SU-DHL-6 (cell line): ENCODE measurements at regions not wholly inside any gene's neighbourhood (a gene's known extent, or its start where the extent isn't known, plus 50 kb on each side); places are given as distances from the start of the nearest gene placed in this dataset.

Experiments
- H2AFZ ChIP-seq: fragments of 200-600 bp; sonication (generic); 2 replicates; pipeline ENCODE4 v1.6.1; 2014; ENCODE audit warnings: low read depth, mild to moderate bottlenecking, moderate library complexity, mixed read lengths, antibody characterized with exemption, low read length; ENCODE audit not compliant: severe bottlenecking
- H3F3A ChIP-seq: fragments of 200-600 bp; shearing (Covaris generic); 2 replicates; pipeline ENCODE4 v1.6.0; 2016; ENCODE audit warnings: antibody characterized with exemption, mild to moderate bottlenecking; ENCODE audit not compliant: insufficient read depth
- H3K27ac ChIP-seq: fragments of 200-600 bp; sonication (generic); 2 replicates; pipeline ENCODE4 v1.5.1; 2016; ENCODE audit warnings: low read depth, mild to moderate bottlenecking, low read length, moderate library complexity, mixed read lengths
- H3K27me3 ChIP-seq: fragments of 200-600 bp; sonication (generic), shearing (Covaris generic); 2 replicates; pipeline ENCODE4 v1.6.0; 2014; ENCODE audit warnings: mild to moderate bottlenecking, low read length
- H3K36me3 ChIP-seq: fragments of 200-600 bp; sonication (generic); 2 replicates; pipeline ENCODE4 v1.6.1; 2014; ENCODE audit warnings: mild to moderate bottlenecking, low read length, mixed read lengths
- H3K4me2 ChIP-seq: fragments of 300-600, 200-600 bp; shearing (Covaris generic), sonication (generic); 2 replicates; pipeline ENCODE4 v1.6.0; 2014; ENCODE audit warnings: low read length, low read depth, mild to moderate bottlenecking; ENCODE audit not compliant: poor library complexity, severe bottlenecking
- H3K4me3 ChIP-seq: fragments of 200-600 bp; sonication (generic); 2 replicates; pipeline ENCODE4 v1.5.1; 2014; ENCODE audit warnings: antibody characterized with exemption, low read length, mild to moderate bottlenecking, mixed read lengths; ENCODE audit not compliant: insufficient read depth, poor library complexity, severe bottlenecking
- H3K79me2 ChIP-seq: fragments of 200-600 bp; sonication (generic); 2 replicates; pipeline ENCODE4 v1.6.1; 2014; ENCODE audit warnings: mild to moderate bottlenecking, low read length, moderate library complexity; ENCODE audit not compliant: insufficient read depth
- H3K9ac ChIP-seq: fragments of 200-600 bp; sonication (generic); 2 replicates; pipeline ENCODE4 v1.7.0; 2014; ENCODE audit warnings: mild to moderate bottlenecking, low read length
- H3K9me2 ChIP-seq: fragments of 200-600 bp; sonication (generic); replicated peaks from 2 replicates; pipeline ENCODE4 v1.6.1; 2014; ENCODE audit warnings: low read length; ENCODE audit not compliant: insufficient read depth
- H3K9me3 ChIP-seq: fragments of 200-600 bp; sonication (generic); 2 replicates; pipeline ENCODE4 v1.6.1; 2014; ENCODE audit warnings: low read length, mixed read lengths; ENCODE audit not compliant: insufficient read depth
- H4K20me1 ChIP-seq: fragments of 200-600 bp; sonication (generic); 2 replicates; pipeline ENCODE4 v1.6.1; 2014; ENCODE audit warnings: low read depth, mild to moderate bottlenecking, antibody characterized with exemption, low read length, moderate library complexity, mixed read lengths
- EZH2phosphoT487 ChIP-seq: fragments of 200-600 bp; sonication (generic), shearing (Covaris generic); conservative IDR thresholded peaks from 2 replicates; pipeline ENCODE4 v1.6.1; 2018; ENCODE audit warnings: mild to moderate bottlenecking, antibody characterized with exemption, low read length, moderate library complexity, mixed read lengths
- TF ChIP-seq, protein P1 (sequence below): fragments of 200-600 bp; sonication (generic); IDR thresholded peaks from one replicate; pipeline ENCODE4 v1.5.1; 2017; ENCODE audit warnings: antibody characterized with exemption, mild to moderate bottlenecking, low read length, moderate library complexity; ENCODE audit not compliant: insufficient read depth, poor library complexity, severe bottlenecking

DNA sequence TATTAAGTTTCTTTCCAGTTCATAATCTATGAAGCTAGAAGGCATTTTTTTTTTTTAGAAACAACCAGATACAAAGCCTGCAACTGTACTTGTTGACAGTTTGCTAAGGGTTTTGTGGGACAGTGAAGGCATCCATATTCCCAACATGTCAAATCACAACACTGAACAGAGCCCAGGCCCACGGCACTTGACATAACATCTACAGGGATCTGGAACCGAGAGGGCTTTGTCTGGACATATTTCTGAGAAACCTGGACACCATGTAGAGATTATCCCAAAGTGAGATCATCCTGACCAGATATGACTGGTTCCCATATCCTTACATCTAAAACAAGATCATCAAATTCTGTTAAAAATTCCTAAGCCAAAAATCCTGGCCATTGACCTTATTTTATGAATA, 336.3 kb downstream of the ACTL7B start:
- Histone ChIP-seq H3K27me3 (no peaks in the 10 kb centered on the region), H3K27ac (no peak overlapping the region), H3K4me2 (no peak overlapping the region)

DNA sequence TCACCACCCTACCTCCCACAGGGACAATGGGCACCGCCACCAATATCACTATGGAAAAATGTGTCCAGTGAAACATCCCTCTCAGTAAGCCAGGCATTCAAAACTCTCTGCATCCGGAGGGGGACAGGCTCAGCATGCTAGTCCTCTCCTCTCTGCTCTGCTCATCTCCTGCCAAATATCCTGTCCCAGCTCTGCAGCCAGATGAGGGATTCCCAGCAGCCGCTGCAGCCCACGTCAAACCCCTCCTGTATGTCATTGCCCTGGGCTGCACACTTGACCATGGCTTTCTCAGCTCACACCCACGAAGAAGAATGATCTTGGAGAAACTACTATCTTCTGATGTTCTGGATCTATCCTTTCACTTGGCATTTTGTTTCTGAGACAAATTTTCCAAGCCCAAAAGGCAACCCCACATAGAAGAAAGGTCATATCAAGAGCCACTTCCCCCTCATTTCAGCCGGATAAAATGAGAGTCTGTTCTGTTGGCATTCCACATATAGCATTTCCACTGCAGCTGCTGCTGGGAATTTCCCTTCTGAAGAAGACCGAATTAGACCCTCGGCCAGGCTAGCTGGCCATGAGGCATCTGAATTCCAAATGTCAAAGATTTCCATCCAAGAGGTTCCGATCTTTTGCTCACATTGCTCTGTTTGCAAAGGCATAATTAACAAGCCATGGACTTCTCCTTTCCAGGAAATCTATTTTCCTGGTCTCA, 338.0 kb downstream of the ACTL7B start:
- Histone ChIP-seq H3K4me2 (no peak overlapping the region), H4K20me1 (no peaks in the 10 kb centered on the region), H3K9ac (no peak overlapping the region), H3K27me3 (no peaks in the 10 kb centered on the region), H3K36me3 (no peaks in the 10 kb centered on the region), H3K79me2 (no peaks in the 10 kb centered on the region), H3F3A (no peaks in the 10 kb centered on the region), H3K9me2 (no peaks in the 10 kb centered on the region), H3K27ac (no peak overlapping the region), H2AFZ (no peak overlapping the region), H3K9me3 (no peaks in the 10 kb centered on the region), H3K4me3 (no peak overlapping the region)
- TF ChIP-seq, protein P1, sequence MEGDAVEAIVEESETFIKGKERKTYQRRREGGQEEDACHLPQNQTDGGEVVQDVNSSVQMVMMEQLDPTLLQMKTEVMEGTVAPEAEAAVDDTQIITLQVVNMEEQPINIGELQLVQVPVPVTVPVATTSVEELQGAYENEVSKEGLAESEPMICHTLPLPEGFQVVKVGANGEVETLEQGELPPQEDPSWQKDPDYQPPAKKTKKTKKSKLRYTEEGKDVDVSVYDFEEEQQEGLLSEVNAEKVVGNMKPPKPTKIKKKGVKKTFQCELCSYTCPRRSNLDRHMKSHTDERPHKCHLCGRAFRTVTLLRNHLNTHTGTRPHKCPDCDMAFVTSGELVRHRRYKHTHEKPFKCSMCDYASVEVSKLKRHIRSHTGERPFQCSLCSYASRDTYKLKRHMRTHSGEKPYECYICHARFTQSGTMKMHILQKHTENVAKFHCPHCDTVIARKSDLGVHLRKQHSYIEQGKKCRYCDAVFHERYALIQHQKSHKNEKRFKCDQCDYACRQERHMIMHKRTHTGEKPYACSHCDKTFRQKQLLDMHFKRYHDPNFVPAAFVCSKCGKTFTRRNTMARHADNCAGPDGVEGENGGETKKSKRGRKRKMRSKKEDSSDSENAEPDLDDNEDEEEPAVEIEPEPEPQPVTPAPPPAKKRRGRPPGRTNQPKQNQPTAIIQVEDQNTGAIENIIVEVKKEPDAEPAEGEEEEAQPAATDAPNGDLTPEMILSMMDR = no peak
- TF ChIP-seq EZH2phosphoT487 = no peak

More for the DNA sequence above, 336.3 kb downstream of the ACTL7B start:
- Histone ChIP-seq H3K9me2 (no peaks in the 10 kb centered on the region), H3K9me3 (no peaks in the 10 kb centered on the region), H2AFZ (no peak overlapping the region), H3F3A (no peaks in the 10 kb centered on the region), H3K36me3 (no peaks in the 10 kb centered on the region), H4K20me1 (no peaks in the 10 kb centered on the region), H3K9ac (no peak overlapping the region), H3K4me3 (no peak overlapping the region), H3K79me2 (no peaks in the 10 kb centered on the region)
- TF ChIP-seq, protein P1 = no peak
- TF ChIP-seq EZH2phosphoT487 = no peak

DNA sequence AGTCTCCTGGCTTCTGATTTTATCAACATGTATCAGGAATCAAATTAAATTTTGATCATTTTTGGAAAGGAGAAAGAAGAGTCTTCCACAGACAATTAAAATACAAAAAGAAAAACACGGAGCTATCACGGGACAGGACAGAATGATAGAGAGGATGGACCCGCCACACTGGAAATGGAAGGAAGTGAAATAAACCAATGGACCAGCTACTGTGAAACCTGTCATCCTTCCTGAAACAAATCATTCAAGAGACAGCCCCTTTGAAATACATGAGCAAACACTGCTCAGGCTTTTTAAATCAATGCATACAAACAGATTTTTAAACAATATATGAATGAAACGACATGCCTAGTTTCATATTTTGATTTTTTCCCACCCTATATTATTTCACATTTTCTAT, 339.4 kb downstream of the ACTL7B start:
- no peak overlapping the region for H3K4me3 ChIP-seq
- TF ChIP-seq, protein P1 = no peak
- no peak for TF ChIP-seq EZH2phosphoT487
- no peak overlapping the region for H3K4me2 ChIP-seq
- no peaks in the 10 kb centered on the region for H3K9me3 ChIP-seq
- no peak overlapping the region for H3K27ac ChIP-seq
- H3K27me3 ChIP-seq = no peaks in the 10 kb centered on the region
- no peaks in the 10 kb centered on the region for H3K9me2 ChIP-seq
- no peaks in the 10 kb centered on the region for H4K20me1 ChIP-seq
- no peak overlapping the region for H2AFZ ChIP-seq
- no peaks in the 10 kb centered on the region for H3F3A ChIP-seq
- H3K79me2 ChIP-seq = no peaks in the 10 kb centered on the region
- H3K36me3 ChIP-seq = no peaks in the 10 kb centered on the region
- H3K9ac ChIP-seq = no peak overlapping the region
